ENCODE measurements at regions not wholly inside any gene's neighbourhood (a gene's known extent, or its start where the extent isn't known, plus 50 kb on each side); places are given as distances from the start of the nearest gene placed in this dataset.
"Not testable (repeated sequence)": the region's sequence is repeated elsewhere in the genome, so short reads cannot be mapped to it uniquely, and the experiment has no call there.

GRCh38 chr4:73341454-73341853 is 62.6 kb upstream of the ALB start:
- no peaks in the 10 kb centered on the region for H3K27me3 Mint-ChIP-seq (ENCODE audit: unreplicated experiment)
- TF ChIP-seq CTCF (IDR thresholded peaks at IDR 0.05; ENCODE audit: partially characterized antibody, unreplicated experiment), result peak; percentile 54
- no peak overlapping the region for H3K4me3 Mint-ChIP-seq (ENCODE audit: unreplicated experiment)
- peak; percentile 38 for DNase-seq
- H3K36me3 Mint-ChIP-seq (ENCODE audit: unreplicated experiment), result peaks cover 7% of the 10 kb centered on the region
- peaks cover 5% of the 10 kb centered on the region for H3K9me3 Mint-ChIP-seq (ENCODE audit: unreplicated experiment)
- H3K27ac Mint-ChIP-seq (ENCODE audit: unreplicated experiment), result no peak overlapping the region
- H3K4me1 Mint-ChIP-seq (ENCODE audit: low read depth, unreplicated experiment), result peaks cover 4% of the 10 kb centered on the region

GRCh38 chr4:73340917-73341316 is 63.2 kb upstream of the ALB start:
- DNase-seq, result no peak
- Mint-ChIP-seq H3K4me3 (ENCODE audit: unreplicated experiment) (no peak overlapping the region), H3K27ac (ENCODE audit: unreplicated experiment) (no peak overlapping the region), H3K36me3 (ENCODE audit: unreplicated experiment) (peaks cover 7% of the 10 kb centered on the region), H3K27me3 (ENCODE audit: unreplicated experiment) (no peaks in the 10 kb centered on the region), H3K9me3 (ENCODE audit: unreplicated experiment) (peaks cover 5% of the 10 kb centered on the region), H3K4me1 (ENCODE audit: low read depth, unreplicated experiment) (peaks cover 4% of the 10 kb centered on the region)
- no peak for TF ChIP-seq CTCF (IDR thresholded peaks at IDR 0.05; ENCODE audit: partially characterized antibody, unreplicated experiment)

GRCh38 chr4:73335679-73336078 is 68.4 kb upstream of the ALB start:
- no peak for TF ChIP-seq CTCF (IDR thresholded peaks at IDR 0.05; ENCODE audit: partially characterized antibody, unreplicated experiment)
- no peaks in the 10 kb centered on the region for H3K27me3 Mint-ChIP-seq (ENCODE audit: unreplicated experiment)
- H3K36me3 Mint-ChIP-seq (ENCODE audit: unreplicated experiment), result peaks cover 7% of the 10 kb centered on the region
- DNase-seq, result peak; percentile 24
- H3K27ac Mint-ChIP-seq (ENCODE audit: unreplicated experiment), result peak overlapping the region; percentile 89
- peaks cover 5% of the 10 kb centered on the region for H3K9me3 Mint-ChIP-seq (ENCODE audit: unreplicated experiment)
- no peak overlapping the region for H3K4me3 Mint-ChIP-seq (ENCODE audit: unreplicated experiment)
- H3K4me1 Mint-ChIP-seq (ENCODE audit: low read depth, unreplicated experiment), result peaks cover 9% of the 10 kb centered on the region

- H3K4me3 Mint-ChIP-seq (ENCODE audit: unreplicated experiment); H3K27ac Mint-ChIP-seq (ENCODE audit: unreplicated experiment); H3K27me3 Mint-ChIP-seq (ENCODE audit: unreplicated experiment); H3K9me3 Mint-ChIP-seq (ENCODE audit: unreplicated experiment); DNase-seq; H3K36me3 Mint-ChIP-seq (ENCODE audit: unreplicated experiment): not testable (repeated sequence)
- peaks cover 12% of the 10 kb centered on the region for H3K4me1 Mint-ChIP-seq (ENCODE audit: low read depth, unreplicated experiment)
Observed at GRCh38 chr4:73332012-73332411, 72.1 kb upstream of the ALB start.

- no peak overlapping the region for H3K4me3 Mint-ChIP-seq (ENCODE audit: unreplicated experiment)
- peaks cover 1% of the 10 kb centered on the region for H3K9me3 Mint-ChIP-seq (ENCODE audit: unreplicated experiment)
- no peak for DNase-seq
- peaks cover 6% of the 10 kb centered on the region for H3K4me1 Mint-ChIP-seq (ENCODE audit: low read depth, unreplicated experiment)
- H3K27me3 Mint-ChIP-seq (ENCODE audit: unreplicated experiment), result no peaks in the 10 kb centered on the region
- H3K27ac Mint-ChIP-seq (ENCODE audit: unreplicated experiment), result no peak overlapping the region
- no peaks in the 10 kb centered on the region for H3K36me3 Mint-ChIP-seq (ENCODE audit: unreplicated experiment)
- no peak for TF ChIP-seq CTCF (IDR thresholded peaks at IDR 0.05; ENCODE audit: partially characterized antibody, unreplicated experiment)
Observed at GRCh38 chr4:73329300-73329699, 70.7 kb upstream of the ANKRD17 start.

GRCh38 chr4:73325776-73326175 is 67.2 kb upstream of the ANKRD17 start:
- H3K9me3 Mint-ChIP-seq (ENCODE audit: unreplicated experiment); H3K36me3 Mint-ChIP-seq (ENCODE audit: unreplicated experiment); H3K4me3 Mint-ChIP-seq (ENCODE audit: unreplicated experiment); H3K27me3 Mint-ChIP-seq (ENCODE audit: unreplicated experiment); DNase-seq; H3K4me1 Mint-ChIP-seq (ENCODE audit: low read depth, unreplicated experiment); H3K27ac Mint-ChIP-seq (ENCODE audit: unreplicated experiment): not testable (repeated sequence)
